NCI-H526 treated with DMSO at 0.1 percent for 48 hours (cell line): ENCODE measurements at regions not wholly inside any gene's neighbourhood (a gene's known extent, or its start where the extent isn't known, plus 50 kb on each side); places are given as distances from the start of the nearest gene placed in this dataset.
"Not testable (repeated sequence)": the region's sequence is repeated elsewhere in the genome, so short reads cannot be mapped to it uniquely, and the experiment has no call there.

Experiments used
- DNase-seq: peaks from one replicate; lab custom pipeline; 2025; lab: John Stamatoyannopoulos, UW

- DNase-seq = no peak
Measured at GRCh38 chr6:133108419-133108818, 132.7 kb upstream of the EYA4 start.

- DNase-seq = no peak
Measured at GRCh38 chr6:133114973-133115372, 126.2 kb upstream of the EYA4 start.

GRCh38 chr6:133115946-133116345, 125.2 kb upstream of the EYA4 start:
- DNase-seq = no peak

GRCh38 chr6:133128191-133128590, 113.0 kb upstream of the EYA4 start:
- DNase-seq = no peak

- DNase-seq = no peak
Measured at GRCh38 chr6:133129556-133129955, 111.6 kb upstream of the EYA4 start.

GRCh38 chr6:133130863-133131262, 110.3 kb upstream of the EYA4 start:
- DNase-seq = no peak

GRCh38 chr6:133131621-133132465, 109.3 kb upstream of the EYA4 start:
- DNase-seq = no peak

- no peak for DNase-seq
Measured at GRCh38 chr6:133132466-133132971, 108.6 kb upstream of the EYA4 start.

GRCh38 chr6:133136177-133136880, 104.8 kb upstream of the EYA4 start:
- DNase-seq = no peak

- DNase-seq = not testable (repeated sequence)
Measured at GRCh38 chr6:133147470-133148184, 93.5 kb upstream of the EYA4 start.

- no peak for DNase-seq
Measured at GRCh38 chr6:133156689-133157088, 84.5 kb upstream of the EYA4 start.

- no peak for DNase-seq
Measured at GRCh38 chr6:133157995-133158394, 83.2 kb upstream of the EYA4 start.

GRCh38 chr6:133159255-133159795, 81.8 kb upstream of the EYA4 start:
- DNase-seq = peak; percentile 83

GRCh38 chr6:133160536-133160935, 80.6 kb upstream of the EYA4 start:
- no peak for DNase-seq

GRCh38 chr6:133165235-133165634, 75.9 kb upstream of the EYA4 start:
- no peak for DNase-seq

GRCh38 chr6:133166766-133167165, 74.4 kb upstream of the EYA4 start:
- no peak for DNase-seq

- no peak for DNase-seq
Measured at GRCh38 chr6:133169901-133170300, 71.3 kb upstream of the EYA4 start.

GRCh38 chr6:133170602-133171001, 70.6 kb upstream of the EYA4 start:
- DNase-seq = no peak

- no peak for DNase-seq
Measured at GRCh38 chr6:133171989-133172604, 69.1 kb upstream of the EYA4 start.

GRCh38 chr6:133173276-133173675, 67.9 kb upstream of the EYA4 start:
- DNase-seq = no peak

- no peak for DNase-seq
Measured at GRCh38 chr6:133179481-133179880, 61.7 kb upstream of the EYA4 start.

GRCh38 chr6:133183691-133184090, 57.5 kb upstream of the EYA4 start:
- DNase-seq = no peak
